Muscle of back (tissue), 3 donors: ENCODE measurements at regions not wholly inside any gene's neighbourhood (a gene's known extent, or its start where the extent isn't known, plus 50 kb on each side); places are given as distances from the start of the nearest gene placed in this dataset.

Source experiments
- DNase-seq, 3 donors: peaks; one replicate each; pipeline versions ENCODE4 v3.0.0 to v3.0.0-alpha.2; 2013

GRCh38 chr4:165610679-165611437 lies 232.1 kb downstream of the CPE start:
- DNase-seq, result no peak

- DNase-seq, result no peak
Observed at GRCh38 chr4:165612936-165613335, 234.1 kb downstream of the CPE start.

DNA sequence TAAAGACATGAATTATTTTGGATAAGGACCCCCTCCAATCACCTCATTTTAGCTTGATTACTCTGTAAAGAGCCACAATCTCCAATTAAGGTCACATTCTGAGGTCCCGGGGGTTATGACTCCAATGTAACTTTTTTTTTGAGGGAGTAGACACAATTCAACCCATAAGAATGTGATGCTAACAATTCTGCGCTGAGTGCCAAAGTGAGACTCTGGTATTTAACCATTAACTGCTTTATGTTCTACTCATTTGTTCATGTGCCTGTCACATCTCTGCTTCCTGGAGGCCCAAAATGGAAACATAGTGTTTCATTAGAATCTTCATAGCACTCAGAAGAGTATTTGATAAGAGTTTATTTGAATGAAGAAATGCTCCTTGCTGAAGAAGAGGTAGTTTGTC lies 234.8 kb downstream of the CPE start:
- DNase-seq, result no peak

- peak; percentile 13 to 57 (median 16) for DNase-seq
Observed at GRCh38 chr4:165620913-165621312, 242.1 kb downstream of the CPE start.

GRCh38 chr4:165621983-165622382 lies 243.2 kb downstream of the CPE start:
- DNase-seq, result no peak

DNA sequence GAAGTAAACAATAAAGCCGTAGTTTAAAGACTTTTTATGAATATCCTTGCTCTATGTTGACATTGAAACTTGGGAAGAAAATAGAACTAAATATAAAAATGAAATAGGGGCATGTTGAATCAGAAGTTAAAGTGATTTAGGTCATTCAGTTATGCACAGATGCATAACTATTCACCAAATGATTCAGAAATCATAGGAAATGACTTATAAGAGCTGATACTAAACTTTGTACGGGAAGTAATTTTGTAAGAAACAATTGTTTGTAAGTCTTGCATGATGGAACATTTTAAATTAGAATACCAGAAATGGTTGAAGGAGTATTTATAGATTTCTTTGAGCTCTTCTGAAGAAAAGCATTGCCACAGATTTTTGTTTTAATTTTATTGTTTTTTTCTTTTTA lies 246.5 kb downstream of the CPE start:
- no peak for DNase-seq

- DNase-seq, result no peak
Observed at GRCh38 chr4:165626316-165626715, 246.7 kb upstream of the TLL1 start.

- DNase-seq, result no peak
Observed at GRCh38 chr4:165627128-165627527, 245.9 kb upstream of the TLL1 start.

GRCh38 chr4:165627548-165627947 lies 245.5 kb upstream of the TLL1 start:
- no peak for DNase-seq

GRCh38 chr4:165628572-165628971 lies 244.5 kb upstream of the TLL1 start:
- DNase-seq, result no peak

DNA sequence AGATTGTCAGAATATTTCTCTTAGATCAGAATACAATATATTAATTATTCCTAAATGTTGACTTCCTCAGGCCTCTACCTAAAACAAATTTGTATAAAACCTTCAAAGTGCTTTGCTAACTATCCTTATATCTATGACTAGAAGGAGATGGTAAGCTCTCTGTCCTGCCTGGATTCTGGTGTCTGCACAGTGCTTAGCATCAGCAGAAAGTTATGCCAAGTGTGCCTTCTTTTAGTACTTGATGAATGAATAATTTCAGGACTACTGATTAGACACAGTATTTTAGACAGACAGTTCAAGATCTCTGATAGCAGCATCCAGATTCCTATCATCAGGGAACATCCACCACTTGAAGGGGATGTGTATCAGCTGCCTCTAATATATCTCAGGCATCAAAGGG lies 242.4 kb upstream of the TLL1 start:
- no peak for DNase-seq

GRCh38 chr4:165631208-165631894 lies 241.7 kb upstream of the TLL1 start:
- no peak for DNase-seq

- no peak for DNase-seq
Observed at GRCh38 chr4:165631912-165632311, 241.1 kb upstream of the TLL1 start.

DNA sequence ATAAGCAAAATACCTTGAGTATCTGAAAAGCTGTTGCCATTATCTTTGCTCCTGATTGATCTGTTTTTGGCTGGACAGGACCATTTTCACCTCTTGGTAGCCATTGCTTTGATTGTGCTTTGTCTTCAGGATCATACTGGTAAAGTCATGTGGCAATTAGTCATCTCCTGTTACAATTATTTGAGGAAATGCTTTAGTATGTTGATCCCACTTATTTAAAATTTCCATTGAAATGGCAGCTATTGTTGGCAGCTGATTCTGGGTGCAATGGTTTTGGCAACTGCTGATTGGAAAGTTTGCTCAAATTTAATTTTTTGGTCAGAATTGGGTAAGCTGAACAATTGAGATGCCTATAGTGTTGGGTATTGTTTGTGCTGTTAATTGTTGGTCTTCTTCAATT lies 238.3 kb upstream of the TLL1 start:
- DNase-seq, result no peak

DNA sequence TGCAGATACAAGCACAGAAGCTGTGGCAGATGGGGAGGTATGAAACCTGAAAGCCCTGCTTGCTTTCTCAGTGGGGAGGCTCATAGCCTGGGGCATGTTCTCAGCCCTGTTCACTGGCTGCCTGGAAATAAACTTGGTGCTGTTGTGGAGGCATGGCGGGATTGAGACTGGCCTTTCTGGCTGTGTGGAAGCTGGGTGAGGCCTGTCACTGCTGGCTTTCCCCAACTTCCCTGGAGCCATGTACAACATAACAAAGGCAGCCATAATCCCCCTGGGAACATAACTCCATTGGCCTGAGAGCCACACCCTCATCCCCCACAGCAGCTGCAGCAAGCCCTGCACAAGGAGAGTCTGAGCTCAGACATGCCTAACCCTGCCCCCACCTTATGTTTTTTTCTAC lies 237.7 kb upstream of the TLL1 start:
- DNase-seq, result no peak

GRCh38 chr4:165635951-165636350 lies 237.1 kb upstream of the TLL1 start:
- DNase-seq, result no peak

DNA sequence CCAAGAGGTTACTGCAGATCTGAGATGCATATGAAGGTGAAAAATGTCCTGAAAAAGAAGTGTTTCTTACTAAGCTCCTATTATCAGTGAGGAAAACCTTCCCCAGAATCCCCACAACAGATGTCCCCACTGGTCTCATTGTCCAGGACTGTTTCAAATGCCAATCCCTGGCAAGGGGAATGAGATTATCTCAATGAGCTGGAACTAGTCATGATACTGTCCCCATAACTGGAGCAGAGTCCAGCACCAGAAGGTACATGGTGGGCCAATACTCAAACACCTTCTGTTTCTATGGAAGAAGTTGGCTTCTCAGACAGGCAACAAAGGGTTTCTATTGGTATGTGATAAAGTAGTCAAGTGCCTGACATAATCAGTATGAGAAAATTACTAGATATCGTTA lies 221.1 kb upstream of the TLL1 start:
- no peak for DNase-seq

DNA sequence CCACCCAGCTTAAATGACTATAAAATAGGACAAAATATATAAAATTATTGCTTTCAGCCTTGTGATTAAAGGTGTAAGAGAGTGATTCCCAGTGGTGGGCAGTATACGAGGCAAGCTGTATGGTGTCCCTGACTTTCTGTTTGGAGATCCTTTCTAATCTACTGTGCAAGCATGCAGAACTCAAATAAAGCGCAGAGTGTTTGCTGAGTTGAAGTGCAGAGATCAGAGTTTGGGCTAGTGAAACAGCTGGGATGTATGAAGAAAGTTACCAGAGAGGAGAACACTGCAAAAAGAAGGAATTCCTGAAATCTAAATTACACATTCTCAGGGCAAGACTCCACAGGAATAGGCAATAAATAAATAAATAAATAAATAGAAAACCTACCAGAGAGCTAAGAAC lies 218.5 kb upstream of the TLL1 start:
- no peak for DNase-seq

- DNase-seq, result no peak
Observed at GRCh38 chr4:165656399-165656798, 216.6 kb upstream of the TLL1 start.

- no peak for DNase-seq
Observed at GRCh38 chr4:165656829-165657490, 216.1 kb upstream of the TLL1 start.

GRCh38 chr4:165662341-165662740 lies 210.7 kb upstream of the TLL1 start:
- DNase-seq, result peak; percentile 75 to 90 (median 77)

- DNase-seq, result peak; percentile 31 to 68 (median 46)
Observed at GRCh38 chr4:165663411-165663810, 209.6 kb upstream of the TLL1 start.

- no peak for DNase-seq
Observed at GRCh38 chr4:165666836-165667235, 206.2 kb upstream of the TLL1 start.
